Fibroblast of pulmonary artery (primary cell): ENCODE measurements at regions not wholly inside any gene's neighbourhood (a gene's known extent, or its start where the extent isn't known, plus 50 kb on each side); places are given as distances from the start of the nearest gene placed in this dataset.

Source experiments
- DNase-seq: peaks from one replicate; pipeline ENCODE4 v3.0.0-alpha.2; 2010; ENCODE audit warnings: low read depth
- H3K4me3 ChIP-seq: replicated peaks from 2 replicates; pipeline ENCODE4 v1.5.1; 2011; ENCODE audit warnings: low read depth, mild to moderate bottlenecking, control low read depth, low read length, moderate library complexity
- CTCF ChIP-seq: IDR thresholded peaks from 2 replicates; pipeline ENCODE4 v1.5.1; 2011; ENCODE audit warnings: mild to moderate bottlenecking, control low read depth, low read length, inconsistent platforms; ENCODE audit errors: missing control alignments

GRCh38 chr13:40274103-40274502 lies 392.3 kb downstream of the FOXO1 start:
- no peak overlapping the region for H3K4me3 ChIP-seq
- DNase-seq = no peak
- no peak for TF ChIP-seq CTCF

DNA sequence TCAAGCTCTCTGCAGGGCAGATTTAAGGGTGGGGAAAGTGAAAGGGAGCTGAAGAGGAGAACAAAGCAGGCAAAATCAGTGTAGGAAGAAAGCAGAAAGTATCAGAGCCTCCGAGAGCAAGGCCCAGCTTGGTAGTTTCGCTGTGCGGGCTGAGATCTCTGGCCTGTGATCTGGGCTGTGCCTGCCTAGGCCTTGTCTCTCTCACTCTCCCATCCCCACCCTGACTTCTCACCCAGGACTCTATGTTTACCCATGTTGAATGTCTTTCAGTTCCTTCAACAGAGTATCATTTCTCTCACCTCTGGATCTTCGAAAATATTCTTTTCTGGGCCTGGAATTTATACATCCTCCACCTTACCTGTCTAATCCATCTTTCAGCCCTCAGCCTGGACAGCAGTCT lies 391.3 kb downstream of the FOXO1 start:
- no peak for TF ChIP-seq CTCF
- DNase-seq = no peak

DNA sequence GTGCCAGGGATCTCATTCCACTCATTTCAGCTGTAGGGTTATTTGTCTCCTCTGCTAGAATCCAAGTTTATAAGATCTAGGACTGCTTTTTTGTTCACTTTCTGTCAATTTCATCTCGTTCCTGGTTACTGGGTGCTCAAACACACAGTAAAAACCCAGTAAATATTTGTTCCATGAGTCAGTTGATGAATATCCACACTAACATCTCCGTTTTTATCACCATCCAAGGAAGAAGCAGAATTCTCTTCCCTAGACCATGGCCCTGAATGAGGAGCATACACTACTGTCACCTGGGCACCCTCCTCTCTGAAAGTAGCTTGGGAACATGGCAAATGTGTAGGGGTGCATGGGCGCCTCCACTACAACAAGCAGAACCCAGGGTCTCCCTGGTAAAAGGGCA lies 390.8 kb downstream of the FOXO1 start:
- no peak overlapping the region for H3K4me3 ChIP-seq
- DNase-seq = peak; percentile 39
- TF ChIP-seq CTCF = no peak

More for the DNA sequence above, 391.3 kb downstream of the FOXO1 start:
- H3K4me3 ChIP-seq = no peak overlapping the region

DNA sequence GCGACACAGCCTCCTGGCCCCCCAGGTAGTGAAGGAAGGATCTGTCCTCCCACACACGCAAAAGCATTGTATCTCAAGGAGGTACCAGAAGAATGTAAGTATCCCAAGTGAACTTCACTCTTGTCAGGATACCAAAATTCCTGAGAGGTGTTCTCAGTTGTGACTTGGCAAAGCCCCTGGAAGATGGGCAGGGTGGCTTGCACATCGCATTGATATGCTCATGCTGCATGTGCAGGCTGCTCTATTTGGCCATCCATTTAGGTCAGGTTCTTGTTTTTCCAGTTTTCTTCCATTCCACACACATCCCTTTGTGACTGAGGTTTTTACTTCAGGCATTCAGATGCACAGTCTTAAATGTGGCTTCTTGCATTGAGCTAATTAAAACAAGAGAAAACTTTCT lies 382.8 kb downstream of the FOXO1 start:
- TF ChIP-seq CTCF = no peak
- no peak for DNase-seq
- no peak overlapping the region for H3K4me3 ChIP-seq

GRCh38 chr13:40285634-40286033 lies 380.8 kb downstream of the FOXO1 start:
- no peak overlapping the region for H3K4me3 ChIP-seq
- TF ChIP-seq CTCF = no peak

GRCh38 chr13:40287428-40287827 lies 379.0 kb downstream of the FOXO1 start:
- DNase-seq = no peak
- TF ChIP-seq CTCF = no peak
- H3K4me3 ChIP-seq = no peak overlapping the region

More at GRCh38 chr13:40285634-40286033, 380.8 kb downstream of the FOXO1 start:
- no peak for DNase-seq

DNA sequence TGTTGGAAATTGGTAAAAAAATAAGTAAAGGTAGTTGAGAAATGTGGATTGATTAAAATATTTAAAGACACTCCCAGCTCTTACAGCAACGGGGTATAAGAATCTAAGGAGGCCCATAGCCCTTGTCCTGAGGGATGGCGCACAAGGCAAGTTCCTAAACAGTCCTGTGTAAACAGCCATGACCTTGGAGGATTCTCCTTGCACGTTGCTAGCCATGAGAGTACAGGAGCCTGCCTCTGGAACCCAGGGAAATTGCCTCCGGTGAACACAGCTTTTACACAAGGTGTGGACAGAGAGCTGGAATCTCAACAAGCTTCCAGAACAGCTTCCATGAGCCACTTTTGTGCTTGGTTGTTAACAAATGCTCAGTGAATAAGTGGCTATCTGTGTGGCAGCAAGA lies 378.2 kb downstream of the FOXO1 start:
- TF ChIP-seq CTCF = no peak
- no peak overlapping the region for H3K4me3 ChIP-seq
- no peak for DNase-seq
